Naive thymus-derived CD8-positive, alpha-beta T cell (primary cell): ENCODE measurements at regions not wholly inside any gene's neighbourhood (a gene's known extent, or its start where the extent isn't known, plus 50 kb on each side); places are given as distances from the start of the nearest gene placed in this dataset.

Source experiments
- ATAC-seq, 2 donors: fragments of 150-1000 bp; cut with Tn5 transposase in 1 of 2; sonication (Bioruptor Pico), chemical (Tn5 transposase) in 1 of 2; 1 replicate in 1 of 2; 2 replicates in 1 of 2; pipeline ENCODE4 v1.10.0; 2021; ENCODE audit warnings: mild to moderate bottlenecking in 2 of 2, moderate library complexity in 2 of 2
- POLR2A ChIA-PET: fragments of 350-600 bp; sonication (Branson Sonifier 250); formaldehyde crosslinking; loops from one replicate; lab custom pipeline; 2021; ENCODE audit warnings: antibody characterized with exemption; lab: Charles Lee
- DNase-seq, 10 donors: peaks; one replicate each; pipeline versions ENCODE4 v3.0.0 to v3.0.0-alpha.2; 2020 to 2022
- H3K27ac Mint-ChIP-seq, 10 donors: one replicate each; pipeline ENCODE4 v1.8.0; 2020 to 2022; ENCODE audit warnings: mild to moderate bottlenecking in 10 of 10, mixed read lengths in 10 of 10, moderate library complexity in 4 of 10, inconsistent platforms in 1 of 10
- H3K27me3 Mint-ChIP-seq, 5 donors: one replicate each; pipeline ENCODE4 v1.8.0; 2021 to 2022; ENCODE audit warnings: mixed read lengths in 5 of 5
- H3K36me3 Mint-ChIP-seq, 3 donors: one replicate each; pipeline ENCODE4 v1.8.0; 2020 to 2022; ENCODE audit warnings: mixed read lengths in 3 of 3, mild to moderate bottlenecking in 2 of 3, inconsistent platforms in 1 of 3
- H3K4me1 Mint-ChIP-seq, 4 donors: one replicate each; pipeline ENCODE4 v1.8.0; 2021 to 2022; ENCODE audit warnings: mixed read lengths in 4 of 4
- H3K4me3 Mint-ChIP-seq, 10 donors: one replicate each; pipeline ENCODE4 v1.8.0; 2020 to 2022; ENCODE audit warnings: mild to moderate bottlenecking in 10 of 10, mixed read lengths in 10 of 10, moderate library complexity in 6 of 10, inconsistent platforms in 1 of 10
- H3K9me3 Mint-ChIP-seq, 9 donors: one replicate each; pipeline ENCODE4 v1.8.0; 2020 to 2022; ENCODE audit warnings: mixed read lengths in 9 of 9, mild to moderate bottlenecking in 3 of 9, inconsistent platforms in 1 of 9, moderate library complexity in 1 of 9

GRCh38 chr21:29396951-29397455 lies 98.3 kb downstream of the BACH1 start:
- peaks cover 15 to 59% (median 27%) of the 10 kb centered on the region in 3 donors for H3K36me3 Mint-ChIP-seq
- no peak overlapping the region for H3K4me3 Mint-ChIP-seq
- H3K9me3 Mint-ChIP-seq = peaks cover 5 to 31% (median 15%) of the 10 kb centered on the region in 9 donors
- H3K27ac Mint-ChIP-seq = no peak overlapping the region
- POLR2A ChIA-PET = no interaction called here
- peaks cover 0 to 4% (median 0%) of the 10 kb centered on the region in 4 donors for H3K4me1 Mint-ChIP-seq
- H3K27me3 Mint-ChIP-seq = no peaks in the 10 kb centered on the region
- no peak for DNase-seq
- ATAC-seq = no peak

DNA sequence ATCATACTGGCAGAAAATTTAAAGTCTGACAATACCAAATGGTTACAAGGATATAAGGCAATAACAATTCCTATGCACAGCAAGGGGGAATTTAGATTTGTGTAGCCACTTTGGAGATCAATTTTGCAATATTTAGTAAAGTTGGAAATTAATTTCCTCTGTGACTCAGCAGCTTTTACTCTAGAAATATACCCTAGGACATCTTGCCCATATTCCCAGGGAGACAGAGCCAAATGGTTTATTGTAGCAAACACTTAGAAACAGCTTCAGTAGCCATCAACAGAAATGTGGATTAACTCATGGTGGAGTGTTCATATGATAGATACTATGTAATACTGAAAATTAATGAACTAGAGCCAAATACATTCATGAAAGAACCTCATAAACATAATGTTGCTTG lies 104.6 kb downstream of the BACH1 start:
- Mint-ChIP-seq H3K27me3 (no peaks in the 10 kb centered on the region), H3K9me3 (peaks cover 5 to 26% (median 14%) of the 10 kb centered on the region in 9 donors), H3K36me3 (peaks cover 14 to 36% (median 28%) of the 10 kb centered on the region in 3 donors), H3K27ac (no peak overlapping the region), H3K4me3 (no peak overlapping the region), H3K4me1 (peaks cover 0 to 5% (median 2%) of the 10 kb centered on the region in 4 donors)
- POLR2A ChIA-PET = no interaction called here
- ATAC-seq (no peak), DNase-seq (no peak)

GRCh38 chr21:29403922-29404538 lies 105.3 kb downstream of the BACH1 start:
- POLR2A ChIA-PET = interaction anchor here (1.0 kb wide), 1 partner anchor 9 kb away, joined by 3 read pairs; no protein-coding TSS in a partner anchor
- H3K4me1 Mint-ChIP-seq = peaks cover 0 to 5% (median 1%) of the 10 kb centered on the region in 4 donors
- peaks cover 5 to 22% (median 13%) of the 10 kb centered on the region in 9 donors for H3K9me3 Mint-ChIP-seq
- DNase-seq = no peak
- H3K27me3 Mint-ChIP-seq = no peaks in the 10 kb centered on the region
- ATAC-seq = no peak
- H3K4me3 Mint-ChIP-seq = no peak overlapping the region
- peaks cover 11 to 29% (median 20%) of the 10 kb centered on the region in 3 donors for H3K36me3 Mint-ChIP-seq
- H3K27ac Mint-ChIP-seq = no peak overlapping the region

DNA sequence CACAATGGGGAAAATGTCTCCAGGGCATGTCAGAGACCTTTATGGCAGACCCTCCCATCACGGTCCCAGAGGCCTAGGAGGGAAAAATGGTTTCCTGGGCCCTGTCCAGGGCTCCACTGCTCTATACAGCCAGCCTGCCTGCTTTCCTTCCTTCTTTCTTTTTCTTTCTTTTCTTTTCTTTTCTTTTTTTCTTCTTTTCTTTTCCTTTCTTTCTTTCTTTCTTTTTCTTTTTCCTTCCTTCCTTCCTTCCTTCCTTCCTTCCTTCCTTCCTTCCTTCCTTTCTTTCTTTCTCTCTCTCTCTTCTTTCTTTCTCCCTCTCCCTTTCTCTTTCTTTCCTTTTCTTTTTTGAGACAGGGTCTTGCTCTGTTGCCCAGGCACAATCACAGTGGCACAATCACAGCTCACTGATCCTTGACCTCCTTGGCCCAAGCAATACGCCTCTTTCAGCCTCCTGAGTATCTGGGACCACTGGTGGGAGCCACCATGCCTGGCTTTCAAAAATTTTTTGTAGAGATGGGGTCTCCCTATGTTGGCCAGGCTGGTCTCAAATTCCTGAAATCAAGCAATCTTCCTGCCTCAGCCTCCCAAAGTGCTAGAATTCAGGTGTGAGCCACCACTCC lies 106.9 kb downstream of the BACH1 start:
- H3K4me3 Mint-ChIP-seq = no peak overlapping the region
- H3K27me3 Mint-ChIP-seq = no peaks in the 10 kb centered on the region
- no peak for ATAC-seq
- peaks cover 0 to 7% (median 2%) of the 10 kb centered on the region in 9 donors for H3K9me3 Mint-ChIP-seq
- no peak overlapping the region for H3K27ac Mint-ChIP-seq
- POLR2A ChIA-PET = no interaction called here
- no peak for DNase-seq
- peaks cover 0 to 5% (median 1%) of the 10 kb centered on the region in 4 donors for H3K4me1 Mint-ChIP-seq
- H3K36me3 Mint-ChIP-seq = peaks cover 2 to 13% (median 5%) of the 10 kb centered on the region in 3 donors

DNA sequence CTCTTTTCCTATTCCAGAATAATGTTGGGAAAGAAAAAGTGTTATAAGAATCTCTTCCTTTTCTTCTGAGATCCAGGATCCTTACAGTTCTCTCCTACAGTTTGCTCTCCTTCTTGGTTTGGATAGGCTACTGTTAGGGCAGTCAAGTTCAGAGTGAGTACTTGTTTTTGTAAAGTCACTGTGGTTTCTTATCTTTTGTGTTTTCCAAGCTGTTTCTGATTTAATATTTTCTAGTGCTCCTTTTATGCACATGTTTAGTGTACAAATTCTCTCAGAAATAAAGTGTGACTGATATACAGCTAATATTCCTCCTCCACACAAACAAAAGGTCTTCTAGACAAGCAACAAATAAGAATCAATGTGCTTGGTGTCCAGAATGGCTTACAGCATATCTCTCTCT lies 107.7 kb downstream of the BACH1 start:
- Mint-ChIP-seq H3K27ac (no peak overlapping the region), H3K9me3 (peaks cover 0 to 4% (median 0%) of the 10 kb centered on the region in 9 donors), H3K36me3 (peaks cover 1 to 10% (median 4%) of the 10 kb centered on the region in 3 donors), H3K4me1 (peaks cover 0 to 5% (median 1%) of the 10 kb centered on the region in 4 donors), H3K4me3 (no peak overlapping the region), H3K27me3 (no peaks in the 10 kb centered on the region)
- POLR2A ChIA-PET = no interaction called here
- no peak for ATAC-seq
- DNase-seq = no peak

DNA sequence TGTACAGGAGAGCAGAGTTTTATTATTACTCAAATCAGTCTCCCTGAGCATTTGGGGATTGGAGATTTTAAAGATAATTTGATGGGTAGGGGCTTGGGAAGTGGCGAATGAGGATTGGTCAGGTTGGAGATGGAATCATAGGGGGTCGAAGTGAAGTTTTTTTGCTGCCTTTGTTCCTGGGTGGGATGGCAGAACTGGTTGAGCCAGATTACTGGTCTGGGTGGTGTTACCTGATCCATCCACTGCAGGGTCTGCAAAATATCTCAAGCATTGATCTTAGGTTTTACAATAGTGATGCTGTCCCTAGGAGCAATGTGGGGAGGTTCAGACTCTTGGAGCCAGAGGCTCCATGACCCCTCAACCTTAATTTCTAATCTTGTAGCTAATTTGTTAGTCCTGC lies 108.8 kb downstream of the BACH1 start:
- peaks cover 0 to 4% (median 0%) of the 10 kb centered on the region in 9 donors for H3K9me3 Mint-ChIP-seq
- POLR2A ChIA-PET = no interaction called here
- ATAC-seq (no peak), DNase-seq (no peak)
- peaks cover 0 to 5% (median 1%) of the 10 kb centered on the region in 4 donors for H3K4me1 Mint-ChIP-seq
- H3K36me3 Mint-ChIP-seq = peaks cover 0 to 10% (median 3%) of the 10 kb centered on the region in 3 donors
- H3K27me3 Mint-ChIP-seq = no peaks in the 10 kb centered on the region
- H3K27ac Mint-ChIP-seq = peak overlapping the region in 1 of 10 donors; percentile 61
- H3K4me3 Mint-ChIP-seq = no peak overlapping the region

GRCh38 chr21:29413683-29414082 lies 115.0 kb downstream of the BACH1 start:
- peaks cover 0 to 11% (median 6%) of the 10 kb centered on the region in 3 donors for H3K36me3 Mint-ChIP-seq
- DNase-seq (no peak), ATAC-seq (no peak)
- H3K4me3 Mint-ChIP-seq = no peak overlapping the region
- POLR2A ChIA-PET = no interaction called here
- H3K9me3 Mint-ChIP-seq = peaks cover 0 to 4% (median 0%) of the 10 kb centered on the region in 9 donors
- H3K27me3 Mint-ChIP-seq = no peaks in the 10 kb centered on the region
- H3K27ac Mint-ChIP-seq = peak overlapping the region in 1 of 10 donors; percentile 22
- H3K4me1 Mint-ChIP-seq = peaks cover 0 to 5% (median 2%) of the 10 kb centered on the region in 4 donors

DNA sequence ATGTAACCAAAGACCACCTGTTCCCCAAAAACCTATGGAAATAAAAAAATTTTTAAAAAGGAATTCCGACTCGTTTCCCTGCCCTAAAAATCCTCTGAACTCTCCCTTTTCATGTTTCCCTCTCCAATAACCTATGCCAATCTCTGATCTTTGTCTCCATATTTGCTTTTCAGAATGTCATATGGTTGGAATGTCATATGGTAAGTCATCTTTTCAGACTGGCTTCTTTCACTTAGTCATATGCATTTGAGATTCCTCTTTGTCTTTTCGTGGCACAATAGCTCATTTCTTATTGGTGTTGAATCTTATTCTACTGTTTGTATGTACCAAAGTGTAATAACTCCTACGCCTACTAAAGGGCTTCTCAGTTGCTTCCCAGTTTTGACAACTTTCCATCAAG lies 117.5 kb downstream of the BACH1 start:
- Mint-ChIP-seq H3K4me3 (no peak overlapping the region), H3K27me3 (no peaks in the 10 kb centered on the region), H3K4me1 (peaks cover 0 to 10% (median 4%) of the 10 kb centered on the region in 4 donors), H3K36me3 (peaks cover 0 to 12% (median 6%) of the 10 kb centered on the region in 3 donors), H3K9me3 (peaks cover 0 to 4% (median 0%) of the 10 kb centered on the region in 9 donors), H3K27ac (no peak overlapping the region)
- POLR2A ChIA-PET = no interaction called here
- no peak for DNase-seq
- no peak for ATAC-seq

DNA sequence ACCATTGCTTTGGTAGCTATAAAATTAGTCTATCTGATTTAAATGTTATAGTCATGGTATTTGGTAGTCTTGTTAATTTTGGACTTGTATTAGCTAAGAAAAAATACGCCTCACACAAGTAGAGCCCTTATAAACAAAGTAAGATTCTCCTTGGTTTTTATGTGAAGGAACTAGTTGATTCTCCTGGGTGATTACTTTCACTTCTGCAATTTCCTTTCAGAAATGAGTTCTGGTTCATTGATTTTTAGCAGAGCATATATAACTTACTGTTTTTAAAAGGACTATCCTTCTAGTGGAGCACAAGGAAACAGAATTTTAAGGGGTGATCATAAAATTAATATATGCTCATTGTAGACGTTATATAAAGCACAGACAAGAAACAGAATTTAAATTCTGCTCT lies 120.1 kb downstream of the BACH1 start:
- ATAC-seq (no peak), DNase-seq (no peak)
- Mint-ChIP-seq H3K9me3 (peaks cover 0 to 4% (median 0%) of the 10 kb centered on the region in 9 donors), H3K36me3 (peaks cover 0 to 12% (median 3%) of the 10 kb centered on the region in 3 donors), H3K4me1 (peaks cover 0 to 10% (median 5%) of the 10 kb centered on the region in 4 donors), H3K4me3 (peak overlapping the region in 1 of 10 donors; percentile 22), H3K27ac (peak overlapping the region in 2 of 10 donors; percentile 33 to 37), H3K27me3 (no peaks in the 10 kb centered on the region)
- POLR2A ChIA-PET = no interaction called here

DNA sequence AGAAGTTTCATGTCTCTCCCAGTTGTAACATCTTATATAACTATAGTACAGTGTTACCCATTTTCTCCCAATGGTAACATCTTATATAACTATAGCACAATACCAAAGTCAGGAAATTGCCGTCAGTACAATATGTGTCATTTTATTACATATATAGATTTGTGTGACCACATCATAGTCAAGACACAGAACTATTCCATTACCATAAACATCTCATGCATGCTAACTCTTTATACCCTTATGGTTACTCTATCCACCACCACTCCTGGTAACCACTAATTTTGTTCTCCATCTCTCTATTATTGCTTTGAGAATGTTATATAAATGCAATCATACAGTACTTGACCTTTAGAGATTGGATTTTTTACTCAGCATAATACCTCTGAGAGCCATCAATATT lies 120.7 kb downstream of the BACH1 start:
- H3K36me3 Mint-ChIP-seq = peaks cover 0 to 6% (median 0%) of the 10 kb centered on the region in 3 donors
- peaks cover 0 to 10% (median 5%) of the 10 kb centered on the region in 4 donors for H3K4me1 Mint-ChIP-seq
- no peak overlapping the region for H3K4me3 Mint-ChIP-seq
- no peak overlapping the region for H3K27ac Mint-ChIP-seq
- ATAC-seq (no peak), DNase-seq (no peak)
- peaks cover 0 to 4% (median 0%) of the 10 kb centered on the region in 9 donors for H3K9me3 Mint-ChIP-seq
- no peaks in the 10 kb centered on the region for H3K27me3 Mint-ChIP-seq
- POLR2A ChIA-PET = no interaction called here

DNA sequence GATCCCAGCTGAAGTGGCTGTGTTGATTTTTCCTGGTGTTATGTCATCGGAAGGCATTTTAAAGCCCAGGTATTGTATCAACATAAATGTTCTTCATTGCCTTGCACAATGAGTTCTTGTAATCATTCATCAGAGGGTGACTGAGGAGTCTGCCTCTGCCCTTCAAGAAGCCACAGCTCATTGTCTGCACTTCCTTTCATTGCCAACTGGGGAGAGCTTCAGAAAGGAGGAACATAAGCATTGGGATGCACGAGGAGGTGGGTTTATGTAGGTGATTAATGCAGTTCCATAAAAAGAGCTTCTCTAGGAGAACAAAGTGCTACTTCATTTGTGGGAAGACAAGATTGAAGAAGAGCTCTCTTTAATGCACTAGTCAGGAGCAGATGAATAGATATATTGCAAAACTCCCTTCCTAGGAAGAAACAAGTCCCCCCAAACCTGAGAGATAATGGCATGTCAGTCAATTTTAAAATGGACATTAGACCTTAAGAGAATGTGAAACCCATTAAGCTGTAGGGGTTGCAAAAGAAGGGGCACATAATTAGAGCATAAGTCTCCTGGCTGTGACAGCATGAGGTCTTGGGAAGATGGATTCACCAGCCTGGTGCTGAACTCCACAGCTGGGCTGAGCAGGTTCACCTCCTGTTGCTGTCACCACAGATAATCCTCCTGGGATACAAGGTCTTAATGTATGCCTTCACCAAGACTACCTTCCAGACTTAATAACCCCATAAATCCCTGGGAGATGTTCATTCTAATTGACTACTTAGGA lies 124.6 kb downstream of the BACH1 start:
- no peak for DNase-seq
- ATAC-seq = no peak
- Mint-ChIP-seq H3K4me1 (peaks cover 1 to 15% (median 6%) of the 10 kb centered on the region in 4 donors), H3K27ac (peak overlapping the region in 4 of 10 donors; percentile 5 to 51 (median 29)), H3K4me3 (no peak overlapping the region), H3K9me3 (peaks cover 0 to 2% (median 0%) of the 10 kb centered on the region in 9 donors), H3K27me3 (no peaks in the 10 kb centered on the region), H3K36me3 (peaks cover 0 to 4% (median 0%) of the 10 kb centered on the region in 3 donors)
- POLR2A ChIA-PET = no interaction called here

DNA sequence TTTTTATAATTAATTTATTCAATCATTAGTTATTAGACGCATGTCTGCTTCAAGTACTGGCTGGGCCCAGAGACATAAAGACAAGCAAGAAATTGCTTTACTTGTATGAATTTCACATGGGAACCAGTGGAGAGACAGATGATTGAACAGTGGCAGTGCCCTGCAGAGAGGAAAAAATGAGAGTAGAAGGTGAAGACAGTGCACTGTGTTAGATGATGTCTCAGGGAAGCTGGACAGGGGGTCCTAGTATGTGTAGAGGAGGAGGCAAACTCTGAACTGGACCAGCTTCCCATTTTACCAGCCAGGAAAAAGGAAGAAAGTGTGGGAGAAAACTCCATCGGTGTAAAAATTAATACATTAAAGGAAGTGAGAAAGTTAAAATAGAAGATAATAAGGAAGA lies 126.0 kb downstream of the BACH1 start:
- no peaks in the 10 kb centered on the region for H3K27me3 Mint-ChIP-seq
- no peak for DNase-seq
- H3K4me3 Mint-ChIP-seq = no peak overlapping the region
- peaks cover 0 to 7% (median 3%) of the 10 kb centered on the region in 4 donors for H3K4me1 Mint-ChIP-seq
- H3K36me3 Mint-ChIP-seq = peaks cover 0 to 3% (median 0%) of the 10 kb centered on the region in 3 donors
- POLR2A ChIA-PET = no interaction called here
- H3K9me3 Mint-ChIP-seq = peaks cover 0 to 2% (median 0%) of the 10 kb centered on the region in 9 donors
- peak overlapping the region in 1 of 10 donors; percentile 29 for H3K27ac Mint-ChIP-seq
- no peak for ATAC-seq
